Glutamatergic neuron (in vitro differentiated cells): ENCODE measurements at regions not wholly inside any gene's neighbourhood (a gene's known extent, or its start where the extent isn't known, plus 50 kb on each side); places are given as distances from the start of the nearest gene placed in this dataset.

ENCODE experiments used
- DNase-seq: peaks from one replicate; pipeline ENCODE4 v3.0.0; 2022
- H3K27ac Mint-ChIP-seq: one replicate; pipeline ENCODE4 v1.8.0; 2020; ENCODE audit warnings: mild to moderate bottlenecking, mixed read lengths, inconsistent platforms; ENCODE audit not compliant: unreplicated experiment
- H3K27me3 Mint-ChIP-seq: one replicate; pipeline ENCODE4 v1.8.0; 2020; ENCODE audit warnings: mild to moderate bottlenecking, moderate library complexity, mixed read lengths, inconsistent platforms; ENCODE audit not compliant: unreplicated experiment
- H3K36me3 Mint-ChIP-seq: one replicate; pipeline ENCODE4 v1.8.0; 2020; ENCODE audit warnings: mild to moderate bottlenecking, mixed read lengths, inconsistent platforms; ENCODE audit not compliant: unreplicated experiment
- H3K4me1 Mint-ChIP-seq: one replicate; pipeline ENCODE4 v1.8.0; 2020; ENCODE audit warnings: mild to moderate bottlenecking, low read depth, mixed read lengths, inconsistent platforms; ENCODE audit not compliant: unreplicated experiment
- H3K4me3 Mint-ChIP-seq: one replicate; pipeline ENCODE4 v1.8.0; 2020; ENCODE audit warnings: mild to moderate bottlenecking, mixed read lengths, inconsistent platforms; ENCODE audit not compliant: unreplicated experiment
- H3K9me3 Mint-ChIP-seq: one replicate; pipeline ENCODE4 v1.8.0; 2020; ENCODE audit warnings: mild to moderate bottlenecking, moderate library complexity, mixed read lengths, inconsistent platforms; ENCODE audit not compliant: unreplicated experiment
- CTCF ChIP-seq: fragments of 200-600 bp; sonication (generic); IDR thresholded peaks from one replicate; pipeline ENCODE4 v1.5.0; 2021; ENCODE audit not compliant: partially characterized antibody, unreplicated experiment

DNA sequence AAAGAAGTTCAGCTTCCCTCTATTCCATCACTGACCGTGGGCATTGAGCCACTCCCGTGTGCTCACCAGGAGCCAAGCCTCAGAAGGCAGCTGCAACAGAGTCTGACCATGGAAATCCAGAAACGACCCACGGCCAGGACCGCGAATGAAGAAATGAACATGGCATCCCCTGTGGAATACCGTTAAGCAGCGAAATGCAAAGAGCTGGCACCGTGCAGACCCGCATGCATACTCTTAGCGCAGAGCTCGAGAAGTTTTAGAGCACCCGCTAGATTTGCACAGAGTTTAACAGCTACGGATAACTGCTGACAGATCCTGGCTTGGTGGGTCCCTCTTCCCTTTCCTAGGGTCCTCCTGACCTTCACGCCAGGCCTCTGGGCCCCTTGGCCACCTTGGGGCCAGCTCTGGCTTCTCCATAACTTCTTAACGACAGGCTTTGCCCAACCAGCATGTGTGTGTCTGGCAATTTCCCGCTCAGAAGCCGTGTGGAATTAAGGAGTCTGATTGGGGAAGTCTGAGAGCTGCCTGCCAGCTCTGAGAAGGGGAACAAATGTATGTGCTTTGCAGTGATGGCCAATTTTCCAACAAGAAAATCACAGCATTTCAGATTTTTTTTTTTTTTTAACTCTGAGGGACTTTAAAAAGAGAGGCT is 75.3 kb upstream of the COL5A1 start:
- peaks cover 7% of the 10 kb centered on the region for H3K36me3 Mint-ChIP-seq
- peaks cover 5% of the 10 kb centered on the region for H3K9me3 Mint-ChIP-seq
- H3K4me1 Mint-ChIP-seq = peaks cover 22% of the 10 kb centered on the region
- no peak for DNase-seq
- H3K27me3 Mint-ChIP-seq = peaks cover 4% of the 10 kb centered on the region
- no peak overlapping the region for H3K4me3 Mint-ChIP-seq
- no peak for TF ChIP-seq CTCF
- H3K27ac Mint-ChIP-seq = no peak overlapping the region

DNA sequence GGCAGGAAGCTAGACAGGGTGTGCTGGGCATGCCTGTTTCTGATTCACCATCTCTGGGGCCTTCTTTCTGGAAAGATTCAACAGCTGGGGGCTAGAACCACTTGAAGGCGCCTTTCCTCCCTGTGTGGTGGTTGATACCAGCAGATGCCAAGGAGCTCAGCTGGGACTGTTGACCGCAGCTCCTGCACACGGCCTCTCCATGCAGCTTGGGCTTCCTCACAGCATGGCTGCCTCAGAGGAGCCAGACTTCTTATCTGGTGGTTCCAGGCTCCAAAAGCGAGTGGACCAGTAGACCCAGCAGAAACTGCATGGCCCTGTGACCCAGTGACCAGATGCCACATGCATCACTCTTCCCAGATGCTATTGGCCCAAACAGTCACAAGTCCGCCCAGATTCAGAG is 74.7 kb upstream of the COL5A1 start:
- H3K27ac Mint-ChIP-seq = no peak overlapping the region
- peaks cover 4% of the 10 kb centered on the region for H3K27me3 Mint-ChIP-seq
- no peak for DNase-seq
- no peak overlapping the region for H3K4me3 Mint-ChIP-seq
- H3K9me3 Mint-ChIP-seq = peaks cover 5% of the 10 kb centered on the region
- H3K4me1 Mint-ChIP-seq = peaks cover 24% of the 10 kb centered on the region
- H3K36me3 Mint-ChIP-seq = peaks cover 7% of the 10 kb centered on the region
- no peak for TF ChIP-seq CTCF

- Mint-ChIP-seq H3K36me3 (peaks cover 7% of the 10 kb centered on the region), H3K27ac (no peak overlapping the region), H3K4me3 (no peak overlapping the region), H3K9me3 (peaks cover 5% of the 10 kb centered on the region), H3K27me3 (peaks cover 1% of the 10 kb centered on the region), H3K4me1 (peaks cover 24% of the 10 kb centered on the region)
- DNase-seq = no peak
- TF ChIP-seq CTCF = no peak
Observed at GRCh38 chr9:134568116-134568515, 73.5 kb upstream of the COL5A1 start.

- TF ChIP-seq CTCF = no peak
- no peak overlapping the region for H3K4me3 Mint-ChIP-seq
- no peak overlapping the region for H3K27ac Mint-ChIP-seq
- DNase-seq = no peak
- peaks cover 24% of the 10 kb centered on the region for H3K4me1 Mint-ChIP-seq
- peaks cover 7% of the 10 kb centered on the region for H3K36me3 Mint-ChIP-seq
- peaks cover 5% of the 10 kb centered on the region for H3K9me3 Mint-ChIP-seq
- peaks cover 1% of the 10 kb centered on the region for H3K27me3 Mint-ChIP-seq
Observed at GRCh38 chr9:134568811-134569210, 72.8 kb upstream of the COL5A1 start.

- Mint-ChIP-seq H3K4me3 (no peak overlapping the region), H3K4me1 (peaks cover 24% of the 10 kb centered on the region), H3K27me3 (peaks cover 2% of the 10 kb centered on the region), H3K27ac (peak overlapping the region; percentile 17), H3K36me3 (peaks cover 2% of the 10 kb centered on the region), H3K9me3 (peaks cover 5% of the 10 kb centered on the region)
- no peak for TF ChIP-seq CTCF
- DNase-seq = no peak
Observed at GRCh38 chr9:134569626-134570025, 72.0 kb upstream of the COL5A1 start.
